Upper lobe of right lung (tissue), 1 donor: ENCODE measurements at regions not wholly inside any gene's neighbourhood (a gene's known extent, or its start where the extent isn't known, plus 50 kb on each side); places are given as distances from the start of the nearest gene placed in this dataset.
A peak's percentile ranks its signal among the peaks of the same experiment; 100 is the strongest.

Experiments used
- ATAC-seq: fragments of 200-7000 bp; cut with Tn5 transposase; one replicate; pipeline ENCODE4 v1.9.1; 2020; ENCODE audit warnings: mild to moderate bottlenecking, moderate library complexity
- DNase-seq: peaks from one replicate; pipeline ENCODE4 v3.0.0-alpha.2; 2020
- H3K27ac ChIP-seq: fragments of 200-600 bp; one replicate; pipeline ENCODE4 v1.8.0; 2022
- H3K27me3 ChIP-seq: fragments of 200-600 bp; one replicate; pipeline ENCODE4 v1.8.0; 2022; ENCODE audit warnings: mild to moderate bottlenecking
- H3K36me3 ChIP-seq: fragments of 200-600 bp; one replicate; pipeline ENCODE4 v1.8.0; 2022
- H3K4me1 ChIP-seq: fragments of 200-600 bp; one replicate; pipeline ENCODE4 v1.8.0; 2022
- H3K4me3 ChIP-seq: fragments of 200-600 bp; one replicate; pipeline ENCODE4 v1.8.0; 2022; ENCODE audit warnings: mild to moderate bottlenecking
- H3K9me3 ChIP-seq: fragments of 200-600 bp; one replicate; pipeline ENCODE4 v1.8.0; 2022
- CTCF ChIP-seq: fragments of 200-600 bp; IDR thresholded peaks from one replicate; pipeline ENCODE4 v1.8.0; 2022; ENCODE audit warnings: antibody characterized with exemption
- intact Hi-C: fragments of 100-400 bp; cut with DNase I; formaldehyde crosslinking; loops from one replicate; pipeline ENCODE4 v1.11.0; 2022
- donor health status: DM: no; HTN: yes; CAD: no; lungs with severe emphysema.

GRCh38 chr11:115903179-115903578 is 399.0 kb upstream of the CADM1 start:
- Histone ChIP-seq H3K4me3 (no peak overlapping the region), H3K36me3 (no peaks in the 10 kb centered on the region), H3K9me3 (no peaks in the 10 kb centered on the region), H3K27ac (no peak overlapping the region), H3K27me3 (no peaks in the 10 kb centered on the region), H3K4me1 (no peaks in the 10 kb centered on the region)
- intact Hi-C loops = no loop called here
- TF ChIP-seq CTCF = no peak
- ATAC-seq (no peak), DNase-seq (no peak)

DNA sequence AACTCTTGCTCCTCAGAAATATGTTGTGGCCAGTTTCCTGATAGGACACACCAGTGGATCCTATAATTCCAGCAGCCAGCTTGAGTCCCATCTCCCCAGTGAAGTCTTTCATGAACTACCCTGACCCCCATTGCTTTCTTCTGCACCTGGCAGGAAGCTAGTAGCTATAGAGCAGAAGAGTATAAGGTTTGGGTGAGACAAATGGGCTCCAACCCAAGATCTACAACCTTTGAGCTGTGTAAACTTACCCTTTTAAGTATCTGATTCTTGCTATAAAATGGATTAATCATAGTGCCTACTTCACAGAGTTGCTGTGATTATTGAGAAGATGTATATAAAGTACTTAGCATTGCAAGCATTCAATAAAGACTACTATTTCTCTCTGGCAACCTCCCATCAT is 396.9 kb upstream of the CADM1 start:
- intact Hi-C loops = no loop called here
- H3K4me1 ChIP-seq = no peaks in the 10 kb centered on the region
- H3K9me3 ChIP-seq = no peaks in the 10 kb centered on the region
- H3K4me3 ChIP-seq = no peak overlapping the region
- H3K27ac ChIP-seq = no peak overlapping the region
- no peaks in the 10 kb centered on the region for H3K27me3 ChIP-seq
- no peak for ATAC-seq
- no peak for DNase-seq
- no peaks in the 10 kb centered on the region for H3K36me3 ChIP-seq
- no peak for TF ChIP-seq CTCF

DNA sequence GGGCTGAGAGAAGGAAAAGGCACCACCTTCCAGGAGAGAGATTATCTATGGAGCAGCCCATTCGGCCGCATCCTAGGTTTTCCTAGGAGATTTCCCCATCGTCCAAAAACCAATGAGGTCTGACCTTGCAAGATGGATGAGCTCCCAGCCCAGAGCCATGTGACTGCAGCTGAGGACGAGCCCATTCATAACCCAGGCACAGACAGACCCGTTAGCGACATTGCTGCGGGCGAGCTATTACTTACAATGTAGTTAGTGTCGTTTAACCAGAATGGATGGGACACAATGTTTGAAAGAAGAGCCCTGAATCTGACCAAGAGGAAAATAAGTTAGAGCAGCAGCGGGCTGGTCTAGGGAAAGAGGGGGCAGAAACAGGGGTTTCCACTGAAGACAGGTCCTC is 395.9 kb upstream of the CADM1 start:
- no peak for DNase-seq
- intact Hi-C loops = no loop called here

DNA sequence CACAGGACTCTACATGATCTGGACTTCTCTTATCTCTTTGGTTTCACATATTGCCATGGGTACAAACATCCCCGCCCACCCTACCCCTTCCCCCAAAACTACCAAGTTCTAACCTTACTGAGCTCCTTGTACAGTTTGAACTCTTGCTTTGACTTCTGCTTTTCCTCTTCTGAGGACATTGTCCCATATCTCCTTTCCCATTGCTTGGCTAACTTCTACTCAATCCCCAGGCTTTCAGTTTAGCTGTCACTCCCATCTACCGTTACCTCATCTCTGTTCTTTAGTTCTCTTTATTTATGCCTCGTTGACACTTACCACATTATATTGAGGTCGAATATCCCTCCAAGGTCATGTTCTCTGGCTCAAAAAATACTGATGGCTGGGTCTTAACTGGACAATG is 393.5 kb upstream of the CADM1 start:
- H3K4me3 ChIP-seq = no peak overlapping the region
- no peaks in the 10 kb centered on the region for H3K9me3 ChIP-seq
- no peak overlapping the region for H3K27ac ChIP-seq
- H3K4me1 ChIP-seq = no peaks in the 10 kb centered on the region
- DNase-seq = no peak
- intact Hi-C loops = no loop called here
- peak; percentile 51 for ATAC-seq
- no peaks in the 10 kb centered on the region for H3K27me3 ChIP-seq
- no peak for TF ChIP-seq CTCF
- H3K36me3 ChIP-seq = no peaks in the 10 kb centered on the region

More for the DNA sequence above, 395.9 kb upstream of the CADM1 start:
- Histone ChIP-seq H3K4me3 (no peak overlapping the region), H3K27ac (no peak overlapping the region), H3K9me3 (no peaks in the 10 kb centered on the region), H3K27me3 (no peaks in the 10 kb centered on the region), H3K36me3 (no peaks in the 10 kb centered on the region), H3K4me1 (no peaks in the 10 kb centered on the region)
- ATAC-seq = no peak
- TF ChIP-seq CTCF = no peak

GRCh38 chr11:115896084-115896483 is 391.9 kb upstream of the CADM1 start:
- H3K27ac ChIP-seq = no peak overlapping the region
- H3K4me3 ChIP-seq = no peak overlapping the region
- TF ChIP-seq CTCF = no peak
- no peaks in the 10 kb centered on the region for H3K4me1 ChIP-seq
- H3K27me3 ChIP-seq = no peaks in the 10 kb centered on the region
- H3K9me3 ChIP-seq = no peaks in the 10 kb centered on the region
- ATAC-seq (no peak), DNase-seq (no peak)
- no peaks in the 10 kb centered on the region for H3K36me3 ChIP-seq
- intact Hi-C loops = no loop called here

GRCh38 chr11:115895594-115895993 is 391.4 kb upstream of the CADM1 start:
- ATAC-seq (no peak), DNase-seq (no peak)
- H3K27me3 ChIP-seq = no peaks in the 10 kb centered on the region
- no peak overlapping the region for H3K27ac ChIP-seq
- H3K36me3 ChIP-seq = no peaks in the 10 kb centered on the region
- H3K9me3 ChIP-seq = no peaks in the 10 kb centered on the region
- H3K4me3 ChIP-seq = no peak overlapping the region
- intact Hi-C loops = no loop called here
- TF ChIP-seq CTCF = no peak
- no peaks in the 10 kb centered on the region for H3K4me1 ChIP-seq
